HL-60/S4 treated with phorbol 12-myristate 13-acetate at 8.2 ng/mL for 4 days and 3 days (cell line): ENCODE measurements at regions not wholly inside any gene's neighbourhood (a gene's known extent, or its start where the extent isn't known, plus 50 kb on each side); places are given as distances from the start of the nearest gene placed in this dataset.
"Not testable (repeated sequence)": the region's sequence is repeated elsewhere in the genome, so short reads cannot be mapped to it uniquely, and the experiment has no call there.

ENCODE experiments used
- in situ Hi-C: fragments of 300-500 bp; cut with MboI; formaldehyde crosslinking; loops from 2 replicates; pipeline ENCODE4 v1.15.0; 2022; ENCODE audit warnings: low sequenced_read_pairs

- in situ Hi-C loops, result no loop called here
Measured at GRCh38 chr4:23972187-23972586, 82.3 kb upstream of the PPARGC1A start.

- in situ Hi-C loops, result no loop called here
Measured at GRCh38 chr4:23970201-23970850, 80.5 kb upstream of the PPARGC1A start.

GRCh38 chr4:23969635-23970145 is 79.8 kb upstream of the PPARGC1A start:
- in situ Hi-C loops, result no loop called here

GRCh38 chr4:23967281-23967680 is 77.4 kb upstream of the PPARGC1A start:
- in situ Hi-C loops, result no loop called here

GRCh38 chr4:23966725-23967124 is 76.9 kb upstream of the PPARGC1A start:
- in situ Hi-C loops, result no loop called here

GRCh38 chr4:23962462-23962861 is 72.6 kb upstream of the PPARGC1A start:
- in situ Hi-C loops, result no loop called here

- in situ Hi-C loops, result not testable (repeated sequence)
Measured at GRCh38 chr4:23961395-23961794, 71.5 kb upstream of the PPARGC1A start.

- in situ Hi-C loops, result no loop called here
Measured at GRCh38 chr4:23959396-23960148, 69.7 kb upstream of the PPARGC1A start.

- in situ Hi-C loops, result no loop called here
Measured at GRCh38 chr4:23958749-23959148, 68.9 kb upstream of the PPARGC1A start.

- in situ Hi-C loops, result no loop called here
Measured at GRCh38 chr4:23957465-23957864, 67.6 kb upstream of the PPARGC1A start.

- in situ Hi-C loops, result no loop called here
Measured at GRCh38 chr4:23956601-23957364, 66.9 kb upstream of the PPARGC1A start.

- in situ Hi-C loops, result no loop called here
Measured at GRCh38 chr4:23952258-23952657, 62.4 kb upstream of the PPARGC1A start.

- in situ Hi-C loops, result loop anchor here (25.0 kb wide), 1 partner anchor 611 kb away; no protein-coding TSS in a partner anchor
Measured at GRCh38 chr4:23947826-23948225, 58.0 kb upstream of the PPARGC1A start.

- in situ Hi-C loops, result loop anchor here (25.0 kb wide), 1 partner anchor 609 kb away; no protein-coding TSS in a partner anchor
Measured at GRCh38 chr4:23946299-23946698, 56.5 kb upstream of the PPARGC1A start.

GRCh38 chr4:23945451-23946017 is 55.7 kb upstream of the PPARGC1A start:
- in situ Hi-C loops, result loop anchor here (25.0 kb wide), 1 partner anchor 608 kb away; no protein-coding TSS in a partner anchor

- in situ Hi-C loops, result loop anchor here (25.0 kb wide), 1 partner anchor 607 kb away; no protein-coding TSS in a partner anchor
Measured at GRCh38 chr4:23944556-23944955, 54.7 kb upstream of the PPARGC1A start.

- in situ Hi-C loops, result loop anchor here (25.0 kb wide), 1 partner anchor 606 kb away; no protein-coding TSS in a partner anchor
Measured at GRCh38 chr4:23943478-23943877, 53.6 kb upstream of the PPARGC1A start.

- in situ Hi-C loops, result loop anchor here (25.0 kb wide), 1 partner anchor 605 kb away; no protein-coding TSS in a partner anchor
Measured at GRCh38 chr4:23942471-23942870, 52.6 kb upstream of the PPARGC1A start.
